Upper lobe of right lung (tissue), 1 donor: ENCODE measurements at regions not wholly inside any gene's neighbourhood (a gene's known extent, or its start where the extent isn't known, plus 50 kb on each side); places are given as distances from the start of the nearest gene placed in this dataset.

Experiments
- ATAC-seq: fragments of 200-7000 bp; cut with Tn5 transposase; one replicate; pipeline ENCODE4 v1.9.1; 2020; ENCODE audit warnings: mild to moderate bottlenecking, moderate library complexity
- DNase-seq: peaks from one replicate; pipeline ENCODE4 v3.0.0-alpha.2; 2020
- H3K27ac ChIP-seq: fragments of 200-600 bp; one replicate; pipeline ENCODE4 v1.8.0; 2022
- H3K27me3 ChIP-seq: fragments of 200-600 bp; one replicate; pipeline ENCODE4 v1.8.0; 2022; ENCODE audit warnings: mild to moderate bottlenecking
- H3K36me3 ChIP-seq: fragments of 200-600 bp; one replicate; pipeline ENCODE4 v1.8.0; 2022
- H3K4me1 ChIP-seq: fragments of 200-600 bp; one replicate; pipeline ENCODE4 v1.8.0; 2022
- H3K4me3 ChIP-seq: fragments of 200-600 bp; one replicate; pipeline ENCODE4 v1.8.0; 2022; ENCODE audit warnings: mild to moderate bottlenecking
- H3K9me3 ChIP-seq: fragments of 200-600 bp; one replicate; pipeline ENCODE4 v1.8.0; 2022
- CTCF ChIP-seq: fragments of 200-600 bp; IDR thresholded peaks from one replicate; pipeline ENCODE4 v1.8.0; 2022; ENCODE audit warnings: antibody characterized with exemption
- intact Hi-C: fragments of 100-400 bp; cut with DNase I; formaldehyde crosslinking; loops from one replicate; pipeline ENCODE4 v1.11.0; 2022
- donor health status: DM: no; HTN: yes; CAD: no; lungs with severe emphysema.

GRCh38 chr1:22364764-22365163, 86.9 kb upstream of the ZBTB40 start:
- Histone ChIP-seq H3K4me1 (no peaks in the 10 kb centered on the region), H3K27me3 (peaks cover 5% of the 10 kb centered on the region), H3K9me3 (no peaks in the 10 kb centered on the region), H3K4me3 (no peak overlapping the region), H3K36me3 (no peaks in the 10 kb centered on the region), H3K27ac (no peak overlapping the region)
- no peak for DNase-seq
- peak; percentile 28 for ATAC-seq
- TF ChIP-seq CTCF, result no peak
- intact Hi-C loops, result no loop called here

GRCh38 chr1:22365331-22366295, 86.0 kb upstream of the ZBTB40 start:
- no peak for DNase-seq

GRCh38 chr1:22366346-22366745, 85.3 kb upstream of the ZBTB40 start:
- Histone ChIP-seq H3K4me1 (no peaks in the 10 kb centered on the region), H3K9me3 (no peaks in the 10 kb centered on the region), H3K36me3 (no peaks in the 10 kb centered on the region), H3K4me3 (no peak overlapping the region), H3K27me3 (peaks cover 14% of the 10 kb centered on the region), H3K27ac (no peak overlapping the region)
- no peak for TF ChIP-seq CTCF
- DNase-seq (no peak), ATAC-seq (no peak)
- intact Hi-C loops, result no loop called here

More at GRCh38 chr1:22365331-22366295, 86.0 kb upstream of the ZBTB40 start:
- Histone ChIP-seq H3K4me3 (no peak overlapping the region), H3K36me3 (no peaks in the 10 kb centered on the region), H3K9me3 (no peaks in the 10 kb centered on the region), H3K27me3 (peaks cover 9% of the 10 kb centered on the region), H3K4me1 (no peaks in the 10 kb centered on the region), H3K27ac (no peak overlapping the region)
- intact Hi-C loops, result no loop called here
- ATAC-seq, result no peak
- TF ChIP-seq CTCF, result no peak

GRCh38 chr1:22368125-22368524, 83.5 kb upstream of the ZBTB40 start:
- DNase-seq (no peak), ATAC-seq (no peak)
- H3K36me3 ChIP-seq, result no peaks in the 10 kb centered on the region
- H3K9me3 ChIP-seq, result no peaks in the 10 kb centered on the region
- no peaks in the 10 kb centered on the region for H3K4me1 ChIP-seq
- no peak overlapping the region for H3K27ac ChIP-seq
- no peak for TF ChIP-seq CTCF
- peaks cover 18% of the 10 kb centered on the region for H3K27me3 ChIP-seq
- no peak overlapping the region for H3K4me3 ChIP-seq
- intact Hi-C loops, result no loop called here

- ATAC-seq (no peak), DNase-seq (no peak)
- H3K36me3 ChIP-seq, result no peaks in the 10 kb centered on the region
- no peak for TF ChIP-seq CTCF
- H3K4me1 ChIP-seq, result no peaks in the 10 kb centered on the region
- H3K27ac ChIP-seq, result no peak overlapping the region
- no peak overlapping the region for H3K4me3 ChIP-seq
- H3K9me3 ChIP-seq, result no peaks in the 10 kb centered on the region
- intact Hi-C loops, result no loop called here
- peaks cover 18% of the 10 kb centered on the region for H3K27me3 ChIP-seq
Observed at GRCh38 chr1:22369294-22370189, 82.1 kb upstream of the ZBTB40 start.
